Sigmoid colon (tissue), 4 donors: ENCODE measurements at regions not wholly inside any gene's neighbourhood (a gene's known extent, or its start where the extent isn't known, plus 50 kb on each side); places are given as distances from the start of the nearest gene placed in this dataset.

ENCODE experiments used
- POLR2A ChIP-seq, 2 donors: fragments of 450-650 bp; IDR thresholded peaks; one replicate each; pipeline ENCODE4 v1.6.1; 2016; ENCODE audit warnings: antibody characterized with exemption in 2 of 2, mild to moderate bottlenecking in 2 of 2, moderate library complexity in 2 of 2
- POLR2AphosphoS5 ChIP-seq, 4 donors: sonication (generic); formaldehyde crosslinking; IDR thresholded peaks; one replicate each; pipeline ENCODE4 v1.6.1; 2017; ENCODE audit warnings: antibody characterized with exemption in 4 of 4
- TF ChIP-seq, protein P1 (sequence below), 4 experiments: fragments of 450-650 bp in 3 of 4; fragments of 200-600 bp in 1 of 4; IDR thresholded peaks; one replicate each; pipeline ENCODE4 v1.5.1; 2016 to 2019; ENCODE audit warnings: antibody characterized with exemption in 4 of 4, mild to moderate bottlenecking in 3 of 4, moderate library complexity in 2 of 4

GRCh38 chr3:56999547-56999946 lies 60.9 kb upstream of the SPATA12 start:
- TF ChIP-seq POLR2AphosphoS5 (IDR thresholded peaks at IDR 0.05) (no peak), POLR2A (IDR thresholded peaks at IDR 0.05) (no peak)
- TF ChIP-seq, protein P1, sequence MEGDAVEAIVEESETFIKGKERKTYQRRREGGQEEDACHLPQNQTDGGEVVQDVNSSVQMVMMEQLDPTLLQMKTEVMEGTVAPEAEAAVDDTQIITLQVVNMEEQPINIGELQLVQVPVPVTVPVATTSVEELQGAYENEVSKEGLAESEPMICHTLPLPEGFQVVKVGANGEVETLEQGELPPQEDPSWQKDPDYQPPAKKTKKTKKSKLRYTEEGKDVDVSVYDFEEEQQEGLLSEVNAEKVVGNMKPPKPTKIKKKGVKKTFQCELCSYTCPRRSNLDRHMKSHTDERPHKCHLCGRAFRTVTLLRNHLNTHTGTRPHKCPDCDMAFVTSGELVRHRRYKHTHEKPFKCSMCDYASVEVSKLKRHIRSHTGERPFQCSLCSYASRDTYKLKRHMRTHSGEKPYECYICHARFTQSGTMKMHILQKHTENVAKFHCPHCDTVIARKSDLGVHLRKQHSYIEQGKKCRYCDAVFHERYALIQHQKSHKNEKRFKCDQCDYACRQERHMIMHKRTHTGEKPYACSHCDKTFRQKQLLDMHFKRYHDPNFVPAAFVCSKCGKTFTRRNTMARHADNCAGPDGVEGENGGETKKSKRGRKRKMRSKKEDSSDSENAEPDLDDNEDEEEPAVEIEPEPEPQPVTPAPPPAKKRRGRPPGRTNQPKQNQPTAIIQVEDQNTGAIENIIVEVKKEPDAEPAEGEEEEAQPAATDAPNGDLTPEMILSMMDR (IDR thresholded peaks at IDR 0.05), result no peak
